ENCODE measurements at regions not wholly inside any gene's neighbourhood (a gene's known extent, or its start where the extent isn't known, plus 50 kb on each side); places are given as distances from the start of the nearest gene placed in this dataset.
"Not testable (repeated sequence)": the region's sequence is repeated elsewhere in the genome, so short reads cannot be mapped to it uniquely, and the experiment has no call there.

DNA sequence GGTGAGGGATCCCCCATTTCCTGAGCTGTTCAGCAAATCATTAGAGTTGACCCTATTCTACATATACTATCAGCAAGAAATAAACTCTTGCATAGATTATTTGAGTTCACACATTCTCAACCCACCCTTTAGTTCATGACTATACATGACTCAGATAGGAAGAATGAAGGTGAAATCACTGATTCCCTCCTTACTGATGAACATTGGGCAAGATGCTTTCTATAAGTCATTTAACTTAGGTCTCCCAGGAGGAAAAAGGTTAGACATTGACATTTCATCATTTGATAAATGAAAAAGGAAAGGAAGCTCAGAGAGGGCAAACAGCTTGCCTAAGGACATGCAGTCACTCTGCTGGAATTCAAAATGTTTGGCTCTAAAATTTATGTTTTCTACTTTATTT is 408.0 kb downstream of the TMEM182 start:
- no peak for DNase-seq (ENCODE audit: low read depth)

GRCh38 chr2:103172821-103173220 is 411.0 kb downstream of the TMEM182 start:
- DNase-seq (ENCODE audit: low read depth), result no peak

DNA sequence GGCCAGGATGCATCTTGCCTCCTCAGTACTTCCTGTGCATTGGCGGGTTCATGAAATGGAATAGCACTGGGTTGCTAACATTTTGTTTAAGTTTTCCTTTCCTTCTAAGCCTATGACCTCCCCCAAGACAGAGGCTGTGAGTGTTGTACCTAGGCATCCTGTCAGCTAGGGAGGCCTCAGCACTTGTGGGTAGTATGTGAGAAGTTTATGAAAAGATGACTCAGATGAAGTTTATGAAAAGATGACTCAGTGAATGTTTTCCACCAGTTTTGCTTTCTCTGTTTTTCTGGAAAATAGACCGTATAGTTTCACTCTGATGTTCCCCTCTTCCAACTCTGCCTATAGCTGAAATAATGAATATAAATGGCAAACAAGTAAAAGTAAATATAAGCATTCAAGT is 412.9 kb downstream of the TMEM182 start:
- DNase-seq (ENCODE audit: low read depth), result no peak

GRCh38 chr2:103176294-103176915 is 414.6 kb downstream of the TMEM182 start:
- DNase-seq (ENCODE audit: low read depth), result no peak

GRCh38 chr2:103179798-103180197 is 418.0 kb downstream of the TMEM182 start:
- no peak for DNase-seq (ENCODE audit: low read depth)

DNA sequence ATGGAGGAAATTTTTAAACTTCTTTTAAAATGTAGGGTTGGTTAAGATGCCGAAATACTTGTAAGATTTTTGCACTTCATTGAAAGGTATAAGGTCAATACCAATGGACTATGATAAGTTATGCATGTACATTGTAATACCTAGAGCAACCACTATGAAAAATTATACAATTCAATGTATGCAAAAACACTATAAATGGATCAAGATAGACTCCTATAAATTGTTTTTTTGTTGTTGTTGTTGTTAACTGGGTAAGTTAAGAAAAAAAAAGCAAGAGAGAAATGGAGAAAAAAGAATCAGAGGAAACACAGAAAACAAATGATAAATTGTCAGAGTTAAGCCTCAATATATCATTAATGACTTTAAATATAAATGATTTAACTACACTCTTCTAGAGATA is 421.2 kb downstream of the TMEM182 start:
- no peak for DNase-seq (ENCODE audit: low read depth)

- no peak for DNase-seq (ENCODE audit: low read depth)
These were observed 435.0 kb downstream of the TMEM182 start for GRCh38 chr2:103196802-103197201.

- DNase-seq (ENCODE audit: low read depth), result not testable (repeated sequence)
These were observed 438.9 kb downstream of the TMEM182 start for GRCh38 chr2:103200774-103201173.

GRCh38 chr2:103208916-103209315 is 447.1 kb downstream of the TMEM182 start:
- no peak for DNase-seq (ENCODE audit: low read depth)

DNA sequence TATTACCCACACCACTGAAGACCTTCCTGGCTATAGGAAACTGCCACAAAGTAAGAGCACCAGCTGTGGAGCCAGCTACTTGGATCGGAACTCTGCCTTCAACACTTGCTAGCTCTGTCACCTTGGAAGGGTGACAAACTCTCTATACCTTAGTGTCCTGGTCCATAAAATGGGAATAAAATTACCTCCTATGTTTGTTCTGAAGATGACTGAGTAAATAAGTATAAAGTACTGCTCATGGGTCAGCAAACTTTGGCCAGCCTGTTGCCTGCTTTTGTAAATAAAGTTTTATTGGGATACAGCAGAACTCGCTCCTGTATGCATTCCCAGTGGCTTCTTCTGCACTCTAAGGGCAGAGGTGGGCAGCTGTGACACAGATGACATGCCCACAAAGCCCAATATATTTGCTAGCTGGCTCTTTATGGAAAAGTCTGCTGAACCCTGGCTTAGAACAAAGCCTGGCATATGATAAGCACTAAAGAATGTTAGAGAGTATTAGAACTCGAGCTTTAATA is 451.3 kb downstream of the TMEM182 start:
- no peak for DNase-seq (ENCODE audit: low read depth)

DNA sequence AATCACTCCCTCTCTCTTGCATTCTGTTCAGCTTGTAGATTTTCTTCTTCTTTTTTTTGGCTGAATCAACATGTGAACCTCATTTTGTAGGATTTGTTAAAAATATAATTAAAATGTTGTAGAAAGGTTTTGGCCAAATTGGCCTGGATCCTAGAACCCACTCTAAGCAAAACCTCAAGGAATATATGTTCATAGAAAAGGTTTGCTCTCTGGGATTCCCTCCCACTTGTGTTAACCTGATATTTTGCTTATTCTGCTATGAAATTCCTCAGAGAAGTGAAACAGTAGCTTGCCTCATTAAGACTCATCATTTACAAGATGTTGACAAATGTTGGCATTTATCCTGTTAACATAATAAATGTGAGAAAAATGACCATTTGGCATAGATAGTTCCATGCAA is 456.7 kb downstream of the TMEM182 start:
- DNase-seq (ENCODE audit: low read depth), result no peak

DNA sequence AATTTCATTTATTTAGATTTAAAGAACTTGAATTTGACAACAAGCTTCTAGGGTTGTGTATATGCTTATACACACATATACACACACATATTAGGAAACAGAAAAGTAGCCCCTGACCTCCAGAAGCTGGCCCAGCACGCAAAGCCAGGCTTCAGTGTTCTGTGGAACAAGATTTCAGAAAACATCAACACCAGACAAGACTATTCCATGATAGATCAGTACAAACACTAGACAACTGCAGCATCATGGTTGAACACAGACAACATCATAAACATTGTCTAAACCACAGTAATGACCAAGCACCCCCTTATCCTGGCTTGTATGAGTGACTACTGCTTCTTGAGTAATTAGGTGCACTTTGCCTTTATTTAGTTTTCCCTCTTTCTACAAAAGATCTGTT is 457.6 kb downstream of the TMEM182 start:
- no peak for DNase-seq (ENCODE audit: low read depth)

DNA sequence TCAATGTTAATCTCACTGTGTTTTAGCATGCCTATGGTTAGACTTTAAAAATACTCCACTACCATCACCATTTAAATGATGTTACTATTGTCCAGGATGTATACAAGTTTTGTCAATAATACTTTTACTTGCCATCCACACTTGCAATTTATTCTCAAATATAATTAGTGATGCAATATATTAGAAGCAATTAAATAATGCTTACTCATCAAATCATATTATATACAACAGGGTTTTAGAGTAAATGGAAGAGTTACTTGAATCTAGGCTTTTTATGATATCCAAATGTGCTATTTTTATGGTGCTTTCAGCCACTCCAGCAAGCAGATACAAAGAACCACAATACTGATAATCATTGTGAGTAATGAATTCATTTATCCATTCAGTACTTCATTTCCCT is 461.1 kb downstream of the TMEM182 start:
- DNase-seq (ENCODE audit: low read depth), result no peak

GRCh38 chr2:103230796-103231195 is 469.0 kb downstream of the TMEM182 start:
- no peak for DNase-seq (ENCODE audit: low read depth)

DNA sequence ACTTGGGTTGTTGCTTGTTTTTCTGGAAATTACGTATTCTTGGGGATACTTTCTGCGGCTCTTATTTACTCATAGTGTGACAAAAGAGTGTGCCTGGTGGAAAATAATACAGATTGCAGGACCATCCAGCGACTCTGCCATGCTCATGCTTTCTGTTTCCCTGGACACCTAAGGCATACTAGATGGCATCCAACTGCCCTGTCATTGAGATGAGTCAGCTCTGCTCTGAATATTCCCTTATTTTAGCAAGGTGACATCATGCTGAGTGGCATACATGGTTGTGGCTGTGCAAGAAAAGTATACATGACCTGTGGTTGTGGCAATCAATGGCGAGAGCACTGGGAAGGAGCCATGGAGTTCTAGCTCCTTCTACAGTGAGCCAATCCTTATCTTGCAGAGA is 471.0 kb downstream of the TMEM182 start:
- no peak for DNase-seq (ENCODE audit: low read depth)

DNA sequence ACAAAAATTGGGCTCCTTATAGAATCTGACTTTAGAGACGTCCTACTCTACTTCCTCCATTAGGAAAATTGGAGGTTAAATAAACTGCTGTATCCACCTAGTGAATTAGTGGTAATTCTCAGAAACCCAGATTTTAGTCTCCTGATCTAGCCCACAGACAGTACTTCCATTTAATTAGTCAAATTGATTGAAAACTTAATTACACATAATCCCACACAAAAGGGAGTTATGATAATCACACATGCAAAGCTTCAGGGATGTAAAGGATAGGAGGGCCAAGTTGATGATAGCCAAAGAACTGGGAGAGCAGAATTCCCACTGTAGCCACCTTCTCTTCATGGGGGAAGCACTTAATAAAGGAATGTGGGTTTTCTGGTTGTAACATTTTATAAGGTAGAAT is 471.9 kb downstream of the TMEM182 start:
- DNase-seq (ENCODE audit: low read depth), result no peak

DNA sequence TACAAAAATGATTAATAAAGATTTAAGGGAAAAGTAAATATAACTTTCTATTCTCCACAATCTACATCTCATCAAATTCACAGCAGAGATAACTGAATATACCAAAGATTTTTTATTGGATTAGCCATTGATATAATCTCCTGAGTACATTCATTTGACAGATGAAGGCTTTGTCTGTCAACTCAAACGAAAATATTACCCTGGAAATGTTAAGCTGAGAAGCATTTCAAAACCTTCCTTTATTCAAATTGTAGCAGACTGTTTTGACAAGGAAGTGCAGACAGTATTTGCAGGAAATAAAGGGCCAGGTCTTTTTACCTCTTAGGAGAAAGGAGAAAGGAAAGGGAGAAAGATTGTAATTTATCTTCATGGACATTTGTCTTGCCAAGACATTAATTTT is 473.5 kb downstream of the TMEM182 start:
- no peak for DNase-seq (ENCODE audit: low read depth)

DNA sequence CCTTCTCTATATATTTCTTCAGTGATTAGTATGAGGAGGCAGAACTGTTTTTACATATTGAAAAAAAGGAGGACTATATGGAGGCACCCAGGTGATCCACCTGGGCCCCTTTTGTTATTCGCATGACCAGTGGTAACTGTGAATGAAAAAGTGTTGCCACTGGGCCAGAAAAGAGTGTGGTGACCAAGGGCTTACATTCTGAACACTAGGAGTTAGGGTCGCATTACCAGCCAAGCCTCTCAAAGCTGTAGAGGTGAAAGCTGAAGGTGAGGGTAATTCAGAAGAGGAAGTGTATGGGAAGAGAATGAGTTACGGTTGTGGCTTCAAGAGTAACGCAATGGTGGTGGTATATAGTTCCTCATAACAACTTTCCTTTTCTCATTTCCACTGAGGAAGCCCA is 487.6 kb downstream of the TMEM182 start:
- DNase-seq (ENCODE audit: low read depth), result no peak

- no peak for DNase-seq (ENCODE audit: low read depth)
These were observed 490.9 kb downstream of the TMEM182 start for GRCh38 chr2:103252781-103253180.

- DNase-seq (ENCODE audit: low read depth), result no peak
These were observed 492.8 kb downstream of the TMEM182 start for GRCh38 chr2:103254611-103255010.

DNA sequence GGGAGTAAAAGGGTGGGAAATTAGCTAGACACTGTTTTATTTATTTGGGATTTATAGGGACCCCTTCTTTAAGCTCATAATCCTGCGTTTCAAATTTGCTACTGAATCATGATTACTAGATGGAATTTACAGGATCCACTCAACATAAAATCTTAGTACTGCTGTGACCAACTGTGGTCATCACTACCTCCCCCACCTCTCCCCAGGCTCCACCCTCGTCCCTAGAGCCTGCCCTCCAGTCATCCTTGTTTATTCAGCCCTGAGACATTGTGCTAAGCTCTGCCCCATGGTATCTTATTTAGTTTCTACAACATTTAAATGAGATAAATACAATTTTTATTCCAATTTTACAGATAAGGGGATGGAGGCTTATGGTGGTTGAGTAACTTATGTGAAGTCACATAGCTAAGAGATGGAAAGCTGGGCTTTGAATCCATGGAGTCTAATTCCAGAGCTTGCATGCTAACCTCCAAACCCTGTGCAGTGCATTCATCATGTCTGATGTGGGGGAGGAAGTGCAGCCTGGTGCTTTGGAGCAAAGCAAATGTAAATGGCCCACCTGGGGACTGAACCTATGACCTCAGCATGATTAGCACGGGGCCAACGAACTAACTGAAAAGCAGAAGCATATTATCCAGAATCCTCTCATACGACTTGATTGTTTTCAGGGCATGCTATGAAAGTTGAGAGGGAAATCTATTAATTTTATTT is 502.4 kb downstream of the TMEM182 start:
- DNase-seq (ENCODE audit: low read depth), result no peak

GRCh38 chr2:103265521-103265920 is 503.7 kb downstream of the TMEM182 start:
- DNase-seq (ENCODE audit: low read depth), result no peak

DNA sequence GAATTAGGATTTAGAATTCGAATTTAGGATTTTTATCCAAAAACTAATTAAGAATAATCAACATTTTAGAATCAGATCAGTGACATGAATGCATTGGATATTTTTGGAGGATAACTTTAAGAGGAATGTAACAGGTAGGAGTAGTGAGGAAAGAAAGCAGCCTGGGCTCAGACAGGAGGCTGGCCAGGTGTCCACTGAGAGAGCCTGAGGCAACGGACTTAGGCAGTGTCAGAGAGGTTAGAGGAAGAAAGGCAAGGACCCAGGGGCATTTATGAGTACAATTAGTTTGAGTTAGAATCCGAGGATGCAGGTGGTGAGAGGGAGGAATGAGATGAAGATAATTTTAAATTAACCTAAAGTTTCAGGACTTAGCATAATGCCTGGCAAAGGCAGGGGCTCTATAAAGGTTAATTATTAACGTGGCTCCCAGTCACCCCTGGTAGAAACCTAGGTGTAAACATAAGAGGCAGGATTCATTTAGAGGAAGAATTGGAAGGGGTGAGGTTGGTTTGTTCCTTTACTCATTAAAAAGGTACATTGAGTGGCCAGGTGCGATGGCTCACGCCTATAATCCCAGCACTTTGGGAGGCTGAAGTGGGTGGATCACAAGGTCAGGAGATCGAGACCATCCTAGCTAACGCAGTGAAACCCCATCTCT is 507.1 kb downstream of the TMEM182 start:
- DNase-seq (ENCODE audit: low read depth), result no peak

All from non-pigmented ciliary epithelial cell (primary cell).